Endodermal cell (in vitro differentiated cells): ENCODE measurements at regions not wholly inside any gene's neighbourhood (a gene's known extent, or its start where the extent isn't known, plus 50 kb on each side); places are given as distances from the start of the nearest gene placed in this dataset.

Source experiments
- DNase-seq: peaks from one replicate; pipeline ENCODE4 v3.0.0-alpha.2; 2017
- H3K27ac ChIP-seq: 2 replicates; pipeline ENCODE4 v1.5.1; 2013; ENCODE audit warnings: mild to moderate bottlenecking, low read depth, low read length, moderate library complexity
- H3K27me3 ChIP-seq: 2 replicates; pipeline ENCODE4 v1.6.1; 2013; ENCODE audit warnings: mild to moderate bottlenecking, low read length, moderate library complexity; ENCODE audit not compliant: insufficient read depth, control insufficient read depth, poor library complexity, severe bottlenecking
- H3K36me3 ChIP-seq: 2 replicates; pipeline ENCODE4 v1.7.0; 2013; ENCODE audit warnings: mild to moderate bottlenecking, low read length, moderate library complexity; ENCODE audit not compliant: control insufficient read depth, insufficient read depth
- H3K4me1 ChIP-seq: one replicate; pipeline ENCODE4 v1.7.0; 2013; ENCODE audit warnings: low read length; ENCODE audit not compliant: control insufficient read depth, insufficient read depth
- H3K4me3 ChIP-seq: 2 replicates; pipeline ENCODE4 v1.5.1; 2013; ENCODE audit warnings: mild to moderate bottlenecking, low read length, moderate library complexity
- H3K9ac ChIP-seq: 2 replicates; pipeline ENCODE4 v1.6.1; 2013; ENCODE audit warnings: mild to moderate bottlenecking, low read length, moderate library complexity; ENCODE audit not compliant: poor library complexity, severe bottlenecking; ENCODE audit errors: extremely low read depth
- H3K9me3 ChIP-seq: 2 replicates; pipeline ENCODE4 v1.6.1; 2013; ENCODE audit warnings: mild to moderate bottlenecking, low read length, moderate library complexity; ENCODE audit not compliant: control insufficient read depth
- H3K27ac Mint-ChIP-seq: 2 replicates; pipeline ENCODE4 v1.8.0; 2020; ENCODE audit warnings: mixed read lengths
- H3K27me3 Mint-ChIP-seq: 2 replicates; pipeline ENCODE4 v1.8.0; 2021; ENCODE audit warnings: mild to moderate bottlenecking, mixed read lengths; ENCODE audit not compliant: insufficient read depth
- H3K36me3 Mint-ChIP-seq: 2 replicates; pipeline ENCODE4 v1.8.0; 2020; ENCODE audit warnings: low read depth, mixed read lengths
- H3K4me1 Mint-ChIP-seq: 2 replicates; pipeline ENCODE4 v1.8.0; 2020; ENCODE audit warnings: mixed read lengths
- H3K4me3 Mint-ChIP-seq: 2 replicates; pipeline ENCODE4 v1.8.0; 2020; ENCODE audit warnings: mild to moderate bottlenecking, moderate library complexity, mixed read lengths
- H3K9me3 Mint-ChIP-seq: 2 replicates; pipeline ENCODE4 v1.8.0; 2020; ENCODE audit warnings: mild to moderate bottlenecking, mixed read lengths
- CTCF ChIP-seq: fragments of 200-600 bp; sonication (generic); conservative IDR thresholded peaks from 2 replicates; pipeline ENCODE4 v1.5.0; 2021; ENCODE audit warnings: antibody characterized with exemption, mild to moderate bottlenecking
- WGBS, 2 experiments: methylation state at CpG; one replicate each; pipeline versions ENCODE4 v1.1.5 to v1.1.7; 2013; ENCODE audit warnings: missing lambda C conversion rate in 2 of 2, mixed read lengths in 1 of 2; ENCODE audit not compliant: insufficient coverage in 1 of 2, insufficient read length in 1 of 2; 5-methylcytosine and 5-hydroxymethylcytosine counted together

GRCh38 chr21:15568516-15568915, 161.3 kb upstream of the USP25 start:
- no peak overlapping the region for H3K27ac Mint-ChIP-seq
- H3K9me3 Mint-ChIP-seq, result peaks cover 8% of the 10 kb centered on the region
- H3K36me3 Mint-ChIP-seq, result no peaks in the 10 kb centered on the region
- Histone ChIP-seq H3K4me1 (peaks cover 3% of the 10 kb centered on the region), H3K9ac (no peak overlapping the region), H3K9me3 (peaks cover 14% of the 10 kb centered on the region), H3K36me3 (no peaks in the 10 kb centered on the region), H3K27ac (no peak overlapping the region), H3K27me3 (peaks cover 4% of the 10 kb centered on the region), H3K4me3 (no peak overlapping the region)
- H3K4me1 Mint-ChIP-seq, result peaks cover 36% of the 10 kb centered on the region
- no peak overlapping the region for H3K4me3 Mint-ChIP-seq
- no peak for DNase-seq
- TF ChIP-seq CTCF, result no peak
- peaks cover 18% of the 10 kb centered on the region for H3K27me3 Mint-ChIP-seq

GRCh38 chr21:15586752-15587427, 142.9 kb upstream of the USP25 start:
- H3K9ac ChIP-seq, result no peak overlapping the region
- H3K4me3 ChIP-seq, result no peak overlapping the region
- H3K4me1 ChIP-seq, result peaks cover 3% of the 10 kb centered on the region
- no peaks in the 10 kb centered on the region for H3K9me3 ChIP-seq
- TF ChIP-seq CTCF, result no peak
- H3K27me3 ChIP-seq, result no peaks in the 10 kb centered on the region
- Mint-ChIP-seq H3K9me3 (peaks cover 5% of the 10 kb centered on the region), H3K4me1 (peaks cover 9% of the 10 kb centered on the region), H3K36me3 (no peaks in the 10 kb centered on the region), H3K4me3 (no peak overlapping the region), H3K27ac (no peak overlapping the region), H3K27me3 (no peaks in the 10 kb centered on the region)
- no peaks in the 10 kb centered on the region for H3K36me3 ChIP-seq
- DNase-seq, result no peak
- H3K27ac ChIP-seq, result no peak overlapping the region
- 83 to 98% methylated on average over 3 to 4 of the region's 4 CpGs for WGBS, 2 experiments

- WGBS, 2 experiments, result 56 to 62% methylated on average over 2 to 5 of the region's 5 CpGs
- peaks cover 5% of the 10 kb centered on the region for H3K4me1 Mint-ChIP-seq
- Histone ChIP-seq H3K9me3 (no peaks in the 10 kb centered on the region), H3K36me3 (no peaks in the 10 kb centered on the region), H3K4me1 (peaks cover 3% of the 10 kb centered on the region), H3K27ac (no peak overlapping the region), H3K9ac (no peak overlapping the region), H3K4me3 (no peak overlapping the region), H3K27me3 (no peaks in the 10 kb centered on the region)
- H3K4me3 Mint-ChIP-seq, result no peak overlapping the region
- H3K36me3 Mint-ChIP-seq, result no peaks in the 10 kb centered on the region
- H3K27me3 Mint-ChIP-seq, result peaks cover 2% of the 10 kb centered on the region
- peaks cover 6% of the 10 kb centered on the region for H3K9me3 Mint-ChIP-seq
- DNase-seq, result no peak
- H3K27ac Mint-ChIP-seq, result no peak overlapping the region
- peak; percentile 87 for TF ChIP-seq CTCF
Observed at GRCh38 chr21:15592271-15592860, 137.4 kb upstream of the USP25 start.
